ENCODE measurements at regions not wholly inside any gene's neighbourhood (a gene's known extent, or its start where the extent isn't known, plus 50 kb on each side); places are given as distances from the start of the nearest gene placed in this dataset.

GRCh38 chr5:62029303-62029702, 276.7 kb upstream of the KIF2A start:
- no peaks in the 10 kb centered on the region for H3K27me3 Mint-ChIP-seq (ENCODE audit: insufficient read depth)
- WGBS, 2 experiments (ENCODE audit: insufficient coverage in 1 of 2, insufficient read length in 1 of 2): 80 to 88% methylated on average over 1 to 2 of the region's 2 CpGs

GRCh38 chr5:62030326-62030725, 275.7 kb upstream of the KIF2A start:
- Histone ChIP-seq H3K9me3 (ENCODE audit: control insufficient read depth, low read length) (no peaks in the 10 kb centered on the region), H3K27ac (ENCODE audit: low read depth, low read length) (no peak overlapping the region), H3K27me3 (ENCODE audit: control insufficient read depth, insufficient read depth, low read length, poor library complexity, severe bottlenecking) (no peaks in the 10 kb centered on the region), H3K36me3 (ENCODE audit: control insufficient read depth, insufficient read depth, low read length) (no peaks in the 10 kb centered on the region), H3K4me1 (ENCODE audit: control insufficient read depth, insufficient read depth, low read length) (no peaks in the 10 kb centered on the region), H3K4me3 (ENCODE audit: low read length) (no peak overlapping the region), H3K9ac (ENCODE audit: extremely low read depth, low read length, poor library complexity, severe bottlenecking) (no peak overlapping the region)
- Mint-ChIP-seq H3K4me1 (no peaks in the 10 kb centered on the region), H3K4me3 (no peak overlapping the region), H3K9me3 (peaks cover 15% of the 10 kb centered on the region), H3K27ac (no peak overlapping the region), H3K36me3 (ENCODE audit: low read depth) (no peaks in the 10 kb centered on the region), H3K27me3 (ENCODE audit: insufficient read depth) (no peaks in the 10 kb centered on the region)
- DNase-seq: no peak
- WGBS, 2 experiments (ENCODE audit: insufficient coverage in 1 of 2, insufficient read length in 1 of 2): 87 to 90% methylated on average over 1 to 2 of the region's 2 CpGs
- no peak for TF ChIP-seq CTCF (conservative IDR thresholded peaks at IDR 0.05)

More at GRCh38 chr5:62029303-62029702, 276.7 kb upstream of the KIF2A start:
- no peaks in the 10 kb centered on the region for H3K4me1 ChIP-seq (ENCODE audit: control insufficient read depth, insufficient read depth, low read length)
- no peaks in the 10 kb centered on the region for H3K36me3 ChIP-seq (ENCODE audit: control insufficient read depth, insufficient read depth, low read length)
- Mint-ChIP-seq H3K4me3 (no peak overlapping the region), H3K27ac (no peak overlapping the region), H3K9me3 (peaks cover 24% of the 10 kb centered on the region), H3K36me3 (ENCODE audit: low read depth) (no peaks in the 10 kb centered on the region), H3K4me1 (no peaks in the 10 kb centered on the region)
- H3K9me3 ChIP-seq (ENCODE audit: control insufficient read depth, low read length): no peaks in the 10 kb centered on the region
- no peak overlapping the region for H3K27ac ChIP-seq (ENCODE audit: low read depth, low read length)
- no peak overlapping the region for H3K4me3 ChIP-seq (ENCODE audit: low read length)
- DNase-seq: no peak
- no peak for TF ChIP-seq CTCF (conservative IDR thresholded peaks at IDR 0.05)
- no peak overlapping the region for H3K9ac ChIP-seq (ENCODE audit: extremely low read depth, low read length, poor library complexity, severe bottlenecking)
- no peaks in the 10 kb centered on the region for H3K27me3 ChIP-seq (ENCODE audit: control insufficient read depth, insufficient read depth, low read length, poor library complexity, severe bottlenecking)

- no peak overlapping the region for H3K27ac Mint-ChIP-seq
- H3K27me3 Mint-ChIP-seq (ENCODE audit: insufficient read depth): no peaks in the 10 kb centered on the region
- Histone ChIP-seq H3K4me3 (ENCODE audit: low read length) (no peak overlapping the region), H3K9ac (ENCODE audit: extremely low read depth, low read length, poor library complexity, severe bottlenecking) (no peak overlapping the region), H3K9me3 (ENCODE audit: control insufficient read depth, low read length) (no peaks in the 10 kb centered on the region), H3K4me1 (ENCODE audit: control insufficient read depth, insufficient read depth, low read length) (peaks cover 2% of the 10 kb centered on the region), H3K27ac (ENCODE audit: low read depth, low read length) (no peak overlapping the region), H3K27me3 (ENCODE audit: control insufficient read depth, insufficient read depth, low read length, poor library complexity, severe bottlenecking) (no peaks in the 10 kb centered on the region), H3K36me3 (ENCODE audit: control insufficient read depth, insufficient read depth, low read length) (no peaks in the 10 kb centered on the region)
- no peak overlapping the region for H3K4me3 Mint-ChIP-seq
- H3K36me3 Mint-ChIP-seq (ENCODE audit: low read depth): no peaks in the 10 kb centered on the region
- DNase-seq: no peak
- TF ChIP-seq CTCF (conservative IDR thresholded peaks at IDR 0.05): no peak
- peaks cover 2% of the 10 kb centered on the region for H3K9me3 Mint-ChIP-seq
- peaks cover 41% of the 10 kb centered on the region for H3K4me1 Mint-ChIP-seq
- WGBS, 2 experiments (ENCODE audit: insufficient coverage in 1 of 2, insufficient read length in 1 of 2): 80 to 96% methylated on average over 1 of the region's 1 CpG
Observed at GRCh38 chr5:62038024-62038423, 268.0 kb upstream of the KIF2A start.
